Activated naive CD8-positive, alpha-beta T cell treated with anti-CD3 and anti-CD28 coated beads for 36 hours (primary cell): ENCODE measurements at regions not wholly inside any gene's neighbourhood (a gene's known extent, or its start where the extent isn't known, plus 50 kb on each side); places are given as distances from the start of the nearest gene placed in this dataset.

Experiments used
- DNase-seq: peaks from one replicate; pipeline ENCODE4 v3.0.0; 2021
- H3K27ac Mint-ChIP-seq: one replicate; pipeline ENCODE4 v1.8.0; 2022; ENCODE audit warnings: mild to moderate bottlenecking, moderate library complexity, mixed read lengths
- H3K27me3 Mint-ChIP-seq: one replicate; pipeline ENCODE4 v1.8.0; 2022; ENCODE audit warnings: mild to moderate bottlenecking, mixed read lengths
- H3K36me3 Mint-ChIP-seq: one replicate; pipeline ENCODE4 v1.8.0; 2021; ENCODE audit warnings: mild to moderate bottlenecking, mixed read lengths
- H3K4me1 Mint-ChIP-seq: one replicate; pipeline ENCODE4 v1.8.0; 2021; ENCODE audit warnings: mixed read lengths
- H3K4me3 Mint-ChIP-seq: one replicate; pipeline ENCODE4 v1.8.0; 2022; ENCODE audit warnings: mild to moderate bottlenecking, moderate library complexity, mixed read lengths
- H3K9me3 Mint-ChIP-seq: one replicate; pipeline ENCODE4 v1.8.0; 2022; ENCODE audit warnings: mixed read lengths

- Mint-ChIP-seq H3K4me3 (no peak overlapping the region), H3K27me3 (peaks cover 20% of the 10 kb centered on the region)
- no peak for DNase-seq
Observed at GRCh38 chr18:57223144-57223870, 76.4 kb downstream of the BOD1L2 start.

DNA sequence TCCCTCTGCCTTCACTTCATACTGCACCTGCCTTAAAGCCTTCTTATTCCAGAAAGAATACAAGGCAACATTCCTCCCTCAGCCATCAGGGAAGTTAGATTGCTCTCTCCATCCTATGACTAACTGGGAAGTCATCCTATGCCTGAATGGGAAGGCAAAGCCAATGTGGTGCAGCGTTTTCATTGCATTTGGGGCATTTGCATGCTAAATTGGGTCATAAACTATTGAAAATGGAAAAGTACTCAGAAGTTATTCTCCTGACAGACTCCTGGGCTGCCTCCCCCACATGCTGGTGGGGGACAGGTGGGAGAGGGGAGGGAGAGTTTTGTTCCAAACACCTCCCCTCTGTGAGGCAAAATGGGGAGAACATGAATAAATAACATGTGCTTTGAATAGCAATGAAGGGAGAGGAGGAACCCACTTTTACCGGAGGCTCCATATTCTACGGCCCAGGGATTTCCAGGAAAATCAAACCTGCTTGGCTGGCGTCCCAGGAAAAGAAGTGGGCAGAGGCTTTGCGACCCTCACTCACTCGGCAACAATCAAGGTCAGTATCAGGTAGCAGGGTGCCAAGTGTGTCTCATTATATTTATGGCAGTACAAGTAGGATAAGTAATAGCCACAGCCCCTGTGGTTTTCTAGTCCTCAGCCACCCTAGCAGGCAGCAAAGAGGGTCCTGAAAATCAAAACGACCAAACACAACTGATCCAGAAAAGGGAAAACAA, 84.1 kb downstream of the BOD1L2 start:
- Mint-ChIP-seq H3K9me3 (peaks cover 2% of the 10 kb centered on the region), H3K4me3 (no peak overlapping the region), H3K27me3 (peaks cover 14% of the 10 kb centered on the region), H3K27ac (no peak overlapping the region), H3K4me1 (no peaks in the 10 kb centered on the region), H3K36me3 (no peaks in the 10 kb centered on the region)
- no peak for DNase-seq

More at GRCh38 chr18:57223144-57223870, 76.4 kb downstream of the BOD1L2 start:
- no peaks in the 10 kb centered on the region for H3K36me3 Mint-ChIP-seq
- no peak overlapping the region for H3K27ac Mint-ChIP-seq
- H3K9me3 Mint-ChIP-seq = no peaks in the 10 kb centered on the region
- no peaks in the 10 kb centered on the region for H3K4me1 Mint-ChIP-seq

- no peak for DNase-seq
- peaks cover 2% of the 10 kb centered on the region for H3K9me3 Mint-ChIP-seq
- no peaks in the 10 kb centered on the region for H3K36me3 Mint-ChIP-seq
- H3K4me3 Mint-ChIP-seq = no peak overlapping the region
- H3K27ac Mint-ChIP-seq = no peak overlapping the region
- H3K4me1 Mint-ChIP-seq = no peaks in the 10 kb centered on the region
- peaks cover 7% of the 10 kb centered on the region for H3K27me3 Mint-ChIP-seq
Observed at GRCh38 chr18:57231864-57232263, 85.0 kb downstream of the BOD1L2 start.

GRCh38 chr18:57234346-57234745, 87.5 kb downstream of the BOD1L2 start:
- no peaks in the 10 kb centered on the region for H3K4me1 Mint-ChIP-seq
- H3K9me3 Mint-ChIP-seq = peaks cover 2% of the 10 kb centered on the region
- no peak overlapping the region for H3K4me3 Mint-ChIP-seq
- H3K27ac Mint-ChIP-seq = no peak overlapping the region
- peaks cover 6% of the 10 kb centered on the region for H3K27me3 Mint-ChIP-seq
- H3K36me3 Mint-ChIP-seq = no peaks in the 10 kb centered on the region
- no peak for DNase-seq

DNA sequence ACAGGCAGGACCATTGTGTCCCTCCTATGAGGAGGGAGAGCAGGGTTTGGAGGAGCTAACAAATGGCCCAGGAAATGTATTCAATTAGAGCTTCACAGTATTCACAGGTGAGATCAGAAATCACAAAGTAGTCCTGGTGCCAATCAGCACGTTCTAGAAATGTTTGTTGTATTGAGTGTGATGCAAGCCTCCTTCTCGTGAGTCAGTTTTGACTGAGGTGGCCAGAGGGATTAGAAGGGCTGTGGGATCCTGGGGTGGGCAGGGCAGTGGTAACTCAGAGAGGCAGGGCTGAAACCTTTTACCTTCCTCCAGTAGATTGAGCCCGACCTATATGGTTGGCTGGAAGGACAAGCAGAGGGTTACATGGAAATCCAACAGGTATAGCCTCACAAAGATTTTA, 95.0 kb downstream of the BOD1L2 start:
- H3K36me3 Mint-ChIP-seq = no peaks in the 10 kb centered on the region
- H3K4me1 Mint-ChIP-seq = no peaks in the 10 kb centered on the region
- H3K4me3 Mint-ChIP-seq = no peak overlapping the region
- H3K27me3 Mint-ChIP-seq = peaks cover 1% of the 10 kb centered on the region
- H3K27ac Mint-ChIP-seq = no peak overlapping the region
- DNase-seq = no peak
- no peaks in the 10 kb centered on the region for H3K9me3 Mint-ChIP-seq

- Mint-ChIP-seq H3K4me1 (no peaks in the 10 kb centered on the region), H3K4me3 (no peak overlapping the region), H3K9me3 (no peaks in the 10 kb centered on the region), H3K27me3 (peaks cover 4% of the 10 kb centered on the region), H3K36me3 (no peaks in the 10 kb centered on the region), H3K27ac (no peak overlapping the region)
- no peak for DNase-seq
Observed at GRCh38 chr18:57242285-57242684, 95.4 kb downstream of the BOD1L2 start.

- Mint-ChIP-seq H3K36me3 (no peaks in the 10 kb centered on the region), H3K9me3 (no peaks in the 10 kb centered on the region), H3K27ac (no peak overlapping the region), H3K4me1 (no peaks in the 10 kb centered on the region), H3K27me3 (peaks cover 4% of the 10 kb centered on the region), H3K4me3 (no peak overlapping the region)
- DNase-seq = no peak
Observed at GRCh38 chr18:57243624-57244179, 96.8 kb downstream of the BOD1L2 start.

- peaks cover 4% of the 10 kb centered on the region for H3K27me3 Mint-ChIP-seq
Observed at GRCh38 chr18:57249179-57249578, 102.3 kb downstream of the BOD1L2 start.

GRCh38 chr18:57249883-57250282, 102.5 kb upstream of the ST8SIA3 start:
- no peaks in the 10 kb centered on the region for H3K36me3 Mint-ChIP-seq
- no peaks in the 10 kb centered on the region for H3K4me1 Mint-ChIP-seq
- no peak overlapping the region for H3K4me3 Mint-ChIP-seq
- no peak for DNase-seq
- H3K27ac Mint-ChIP-seq = no peak overlapping the region
- no peaks in the 10 kb centered on the region for H3K9me3 Mint-ChIP-seq
- peaks cover 4% of the 10 kb centered on the region for H3K27me3 Mint-ChIP-seq

More at GRCh38 chr18:57249179-57249578, 102.3 kb downstream of the BOD1L2 start:
- Mint-ChIP-seq H3K27ac (no peak overlapping the region), H3K36me3 (no peaks in the 10 kb centered on the region), H3K4me3 (no peak overlapping the region), H3K4me1 (no peaks in the 10 kb centered on the region), H3K9me3 (no peaks in the 10 kb centered on the region)
- DNase-seq = no peak

DNA sequence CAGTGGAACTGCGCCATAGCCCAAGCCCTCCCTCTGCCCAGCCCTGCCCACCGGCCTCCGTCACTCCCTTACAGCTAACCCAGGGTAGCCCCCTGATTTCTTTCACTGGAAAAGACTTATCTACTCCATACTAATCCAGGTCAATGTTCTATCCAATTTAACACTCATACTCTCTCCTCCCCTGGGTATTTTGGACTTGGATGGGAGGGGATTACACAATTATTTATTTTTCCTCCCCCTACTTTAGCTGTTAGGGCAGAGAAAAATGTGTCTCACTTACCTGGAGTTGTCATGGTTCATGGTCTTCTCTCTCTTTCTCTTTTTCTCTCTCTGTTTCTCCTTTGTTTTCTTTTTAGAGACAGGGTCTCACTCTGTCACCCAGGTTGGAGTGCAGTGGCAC, 100.6 kb upstream of the ST8SIA3 start:
- Mint-ChIP-seq H3K4me1 (no peaks in the 10 kb centered on the region), H3K36me3 (no peaks in the 10 kb centered on the region), H3K27me3 (peaks cover 4% of the 10 kb centered on the region), H3K27ac (no peak overlapping the region), H3K4me3 (no peak overlapping the region), H3K9me3 (no peaks in the 10 kb centered on the region)
- DNase-seq = no peak

DNA sequence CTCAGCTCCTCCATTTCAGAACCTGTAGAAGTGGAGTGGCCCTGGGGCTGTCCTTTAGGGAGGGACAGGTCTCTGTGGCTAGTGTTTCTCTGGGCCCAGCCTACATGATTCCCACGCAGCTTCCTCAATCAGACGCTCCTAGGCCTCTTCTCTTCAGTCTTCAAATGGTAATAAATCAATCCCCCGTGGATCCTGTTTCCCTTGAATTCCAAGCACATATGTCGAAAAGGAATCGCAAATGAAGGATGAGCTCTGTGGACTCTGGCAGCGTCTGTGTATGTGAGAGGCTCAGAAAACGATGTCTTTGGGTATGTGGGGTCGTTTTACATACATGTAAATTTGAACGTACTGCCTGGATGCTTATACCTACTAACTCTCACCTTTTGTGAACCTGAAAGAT, 98.5 kb upstream of the ST8SIA3 start:
- no peaks in the 10 kb centered on the region for H3K36me3 Mint-ChIP-seq
- no peak overlapping the region for H3K4me3 Mint-ChIP-seq
- no peaks in the 10 kb centered on the region for H3K9me3 Mint-ChIP-seq
- H3K4me1 Mint-ChIP-seq = no peaks in the 10 kb centered on the region
- H3K27ac Mint-ChIP-seq = no peak overlapping the region
- DNase-seq = no peak
- H3K27me3 Mint-ChIP-seq = peaks cover 2% of the 10 kb centered on the region

DNA sequence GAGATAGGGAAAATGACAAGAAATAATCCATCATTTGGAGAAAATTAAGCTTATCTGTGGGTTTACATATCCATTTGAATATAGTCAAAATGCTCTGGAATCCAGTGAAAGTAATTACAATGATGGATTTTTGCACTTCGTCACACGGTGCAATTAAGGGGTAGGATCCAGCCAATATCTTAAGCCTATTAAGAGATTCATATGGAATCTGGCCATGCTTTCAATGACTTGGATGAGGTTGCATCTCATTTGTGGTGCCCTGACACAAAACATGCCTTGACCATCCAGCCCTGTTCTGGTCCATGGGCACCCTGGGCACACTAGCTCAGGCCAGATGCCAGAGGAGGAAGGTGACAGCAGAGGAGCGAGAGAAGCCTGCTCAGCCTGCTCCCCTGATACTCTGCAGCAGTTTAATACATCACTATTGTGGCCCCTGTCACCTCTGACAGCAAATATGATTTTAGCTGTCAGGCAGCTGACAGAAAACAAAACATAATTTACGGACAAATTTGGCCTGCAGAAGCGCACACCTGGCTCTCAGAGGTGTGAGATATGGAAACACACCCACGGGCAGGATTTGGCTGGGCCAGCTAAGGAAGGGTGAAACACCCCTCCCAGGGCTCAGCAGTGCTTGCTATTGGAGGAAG, 94.1 kb upstream of the ST8SIA3 start:
- Mint-ChIP-seq H3K27me3 (peaks cover 3% of the 10 kb centered on the region), H3K27ac (no peak overlapping the region), H3K4me3 (no peak overlapping the region), H3K9me3 (no peaks in the 10 kb centered on the region), H3K36me3 (no peaks in the 10 kb centered on the region), H3K4me1 (no peaks in the 10 kb centered on the region)
- DNase-seq = no peak

DNA sequence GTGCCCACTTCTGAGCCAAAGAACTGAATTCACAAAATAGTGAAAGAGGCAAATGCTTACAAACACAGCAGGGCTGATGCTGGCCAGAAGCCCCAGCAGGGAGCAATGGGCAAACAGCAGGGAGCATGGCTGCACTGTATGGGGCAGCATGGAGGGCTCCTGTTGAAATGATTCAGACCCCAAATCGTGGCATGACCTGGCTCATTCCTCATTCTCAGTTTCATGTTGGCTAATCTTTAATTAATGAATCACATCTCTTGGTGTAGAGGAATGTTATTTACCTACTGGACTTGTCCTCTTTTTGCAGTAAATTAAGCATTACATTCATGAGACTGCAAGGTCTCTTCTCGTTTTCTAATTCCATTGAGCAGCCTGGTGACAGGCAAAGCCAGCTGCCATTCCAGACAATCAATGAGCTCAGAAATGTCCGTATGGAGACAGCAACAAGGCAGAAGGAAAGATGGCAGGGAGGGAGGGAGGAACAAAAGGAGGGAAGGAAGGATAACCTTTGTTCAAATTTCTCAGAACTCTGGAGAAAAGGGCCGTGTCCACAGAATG, 84.9 kb upstream of the ST8SIA3 start:
- H3K27ac Mint-ChIP-seq = no peak overlapping the region
- DNase-seq = no peak
- H3K36me3 Mint-ChIP-seq = no peaks in the 10 kb centered on the region
- peaks cover 11% of the 10 kb centered on the region for H3K27me3 Mint-ChIP-seq
- H3K4me1 Mint-ChIP-seq = no peaks in the 10 kb centered on the region
- H3K9me3 Mint-ChIP-seq = no peaks in the 10 kb centered on the region
- H3K4me3 Mint-ChIP-seq = no peak overlapping the region

DNA sequence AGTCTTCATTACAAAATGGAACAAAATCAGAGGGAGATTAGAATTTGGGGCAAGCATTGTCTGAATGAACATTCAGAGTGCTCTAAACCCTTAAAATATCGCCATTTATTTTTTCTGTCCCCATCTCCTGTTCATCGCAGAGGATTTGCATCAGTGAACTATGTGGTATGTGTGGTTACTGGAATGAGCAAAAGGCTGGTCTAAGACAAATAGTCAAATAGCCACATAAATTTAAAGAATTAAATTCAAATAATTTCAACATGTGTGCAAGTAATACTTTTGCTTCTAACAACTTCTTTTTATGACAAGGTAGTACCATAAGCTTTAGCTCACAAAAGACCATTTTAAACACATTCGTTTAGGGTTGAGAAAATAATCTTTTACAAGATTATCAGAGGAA, 82.6 kb upstream of the ST8SIA3 start:
- H3K4me3 Mint-ChIP-seq = no peak overlapping the region
- H3K4me1 Mint-ChIP-seq = no peaks in the 10 kb centered on the region
- no peaks in the 10 kb centered on the region for H3K9me3 Mint-ChIP-seq
- H3K36me3 Mint-ChIP-seq = no peaks in the 10 kb centered on the region
- H3K27ac Mint-ChIP-seq = no peak overlapping the region
- peaks cover 18% of the 10 kb centered on the region for H3K27me3 Mint-ChIP-seq
- DNase-seq = no peak

- Mint-ChIP-seq H3K36me3 (no peaks in the 10 kb centered on the region), H3K27me3 (peaks cover 18% of the 10 kb centered on the region), H3K9me3 (no peaks in the 10 kb centered on the region), H3K4me1 (no peaks in the 10 kb centered on the region), H3K27ac (no peak overlapping the region), H3K4me3 (no peak overlapping the region)
- no peak for DNase-seq
Observed at GRCh38 chr18:57270156-57270555, 82.2 kb upstream of the ST8SIA3 start.
